GM12892 (cell line): ENCODE measurements at regions not wholly inside any gene's neighbourhood (a gene's known extent, or its start where the extent isn't known, plus 50 kb on each side); places are given as distances from the start of the nearest gene placed in this dataset.

Experiments used
- DNase-seq: peaks from one replicate; pipeline ENCODE4 v3.0.0; 2011; ENCODE audit not compliant: insufficient read length
- FAIRE-seq: peaks from 2 replicates; lab custom pipeline; 2011; peaks lifted over from hg19 to GRCh38; lab: Jason Lieb, UNC
- POLR2A ChIP-seq: IDR thresholded peaks from 2 replicates; pipeline ENCODE4 v1.6.1; 2011; ENCODE audit warnings: low read depth, low read length, control low read depth
- POLR2AphosphoS5 ChIP-seq: IDR thresholded peaks from 2 replicates; pipeline ENCODE4 v1.6.1; 2011; ENCODE audit warnings: low read depth, low read length, control low read depth
- TAF1 ChIP-seq: IDR thresholded peaks from 2 replicates; pipeline ENCODE4 v1.6.1; 2011; ENCODE audit warnings: low read depth, mild to moderate bottlenecking, control low read depth, low read length, borderline replicate concordance

DNA sequence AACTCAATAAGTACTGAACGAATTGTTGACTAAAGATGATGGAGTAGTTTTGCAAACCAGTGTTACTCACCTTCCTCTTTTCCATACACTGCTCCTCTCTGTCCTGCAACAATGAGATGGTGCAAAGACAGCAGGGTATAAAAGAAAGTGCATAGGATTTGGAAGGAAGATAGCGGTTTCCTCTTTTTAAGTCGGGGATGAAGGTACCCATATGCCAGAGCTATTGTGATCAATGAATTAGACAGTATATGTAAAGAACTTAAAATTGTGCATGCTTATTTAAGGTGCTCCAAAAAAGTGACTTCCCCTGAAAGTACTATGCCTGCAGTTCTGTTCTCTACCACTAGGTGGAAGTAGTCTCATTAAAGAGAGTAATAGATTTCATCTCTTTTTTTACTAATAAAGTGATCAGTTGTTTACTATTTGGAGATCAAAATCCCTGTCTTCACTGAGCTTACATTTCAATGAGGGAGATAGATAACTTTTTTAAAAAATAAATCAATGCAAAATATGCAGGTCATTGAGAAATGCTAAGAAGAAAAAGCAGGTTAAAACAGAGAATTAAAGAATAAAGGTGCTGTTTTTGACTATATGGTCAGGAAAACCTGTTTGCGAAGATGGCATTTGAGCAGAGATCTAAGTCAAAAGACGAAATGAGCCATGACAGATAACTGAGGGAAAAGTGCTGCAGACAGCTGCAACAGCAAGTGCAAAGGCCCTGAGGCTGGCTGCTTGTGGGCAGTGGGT, 339.7 kb upstream of the SLC14A2 start:
- FAIRE-seq (peak; percentile 60), DNase-seq (no peak)
- TF ChIP-seq POLR2AphosphoS5 (no peak), POLR2A (no peak), TAF1 (no peak)

DNA sequence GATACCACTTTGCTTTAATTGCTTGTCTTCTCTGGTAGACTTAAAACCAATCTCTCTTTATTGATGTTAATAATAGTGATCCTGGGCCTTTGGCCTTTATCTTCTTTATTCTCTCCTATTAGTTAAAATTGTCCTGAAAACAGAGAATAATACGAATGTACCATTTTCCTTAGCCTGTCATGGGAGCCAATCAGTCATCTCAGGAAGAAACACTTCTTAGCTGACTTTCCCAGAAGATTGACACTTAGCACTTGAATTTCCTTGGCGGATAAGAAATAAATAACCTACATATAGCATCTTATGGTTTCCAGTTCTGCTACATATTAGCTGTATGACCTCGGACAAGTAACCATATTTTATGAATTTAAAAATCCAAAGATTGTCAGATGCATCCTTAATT, 338.4 kb upstream of the SLC14A2 start:
- TF ChIP-seq POLR2AphosphoS5 (no peak), TAF1 (no peak), POLR2A (no peak)
- FAIRE-seq, result no peak
- no peak for DNase-seq

DNA sequence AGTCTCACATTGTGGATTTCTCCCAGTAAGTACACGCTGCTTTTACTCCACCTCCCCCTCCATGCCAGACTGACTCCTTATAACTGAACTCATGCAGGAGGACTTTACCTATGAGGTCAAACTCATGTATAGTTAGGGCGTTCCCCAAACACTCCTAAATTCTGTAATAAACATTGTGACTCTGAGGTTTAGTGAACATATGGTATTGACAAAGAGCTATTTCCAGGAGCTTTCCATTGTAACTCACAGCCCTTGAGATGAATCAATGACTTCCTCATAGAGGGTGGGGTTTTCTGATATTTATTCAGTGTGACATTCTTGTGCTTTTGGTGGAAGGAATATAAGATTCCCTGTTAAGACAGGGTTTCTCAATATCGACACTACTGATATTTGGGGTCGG, 337.4 kb upstream of the SLC14A2 start:
- DNase-seq (no peak), FAIRE-seq (no peak)
- TF ChIP-seq POLR2AphosphoS5 (no peak), TAF1 (no peak), POLR2A (no peak)

DNA sequence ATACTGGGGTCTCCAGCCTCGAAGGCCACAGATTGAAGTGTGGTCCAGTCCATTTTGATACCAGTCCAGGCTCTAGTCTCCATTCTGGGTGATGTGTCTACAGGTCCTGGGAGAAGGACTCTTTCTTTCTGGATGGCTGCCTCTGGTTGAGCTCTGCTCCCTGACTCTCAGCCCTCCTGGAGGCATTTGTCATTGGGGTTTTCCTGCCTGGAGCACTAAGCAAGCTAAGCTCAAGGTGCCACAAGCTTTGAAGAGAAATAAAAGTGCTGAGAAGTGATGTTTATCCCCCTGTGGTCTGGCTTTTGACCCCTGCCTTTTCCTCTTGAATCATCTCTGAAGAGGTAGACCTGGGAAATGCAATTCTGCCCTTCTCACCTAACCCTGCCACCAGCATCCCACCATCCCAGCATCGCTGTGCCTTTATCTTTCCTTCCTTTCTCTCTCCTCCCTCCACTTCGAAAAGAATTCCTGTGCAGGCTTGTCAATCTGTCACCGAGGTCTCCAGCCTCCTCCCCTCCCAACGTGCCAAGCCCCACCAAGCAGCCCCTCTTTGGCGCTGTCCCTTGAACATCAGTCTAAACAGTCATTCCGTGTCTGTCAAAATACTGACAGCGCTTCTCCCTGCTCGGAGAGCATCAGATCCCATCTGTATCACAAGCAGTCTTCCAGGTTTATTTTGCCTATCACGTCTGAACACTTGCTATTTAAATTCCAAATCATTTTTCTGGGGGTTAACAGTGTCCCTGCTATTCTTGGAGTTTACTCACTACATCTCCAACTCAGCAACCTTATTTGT, 334.6 kb upstream of the SLC14A2 start:
- no peak for DNase-seq
- TF ChIP-seq POLR2A (no peak), TAF1 (no peak), POLR2AphosphoS5 (no peak)
- FAIRE-seq, result no peak

DNA sequence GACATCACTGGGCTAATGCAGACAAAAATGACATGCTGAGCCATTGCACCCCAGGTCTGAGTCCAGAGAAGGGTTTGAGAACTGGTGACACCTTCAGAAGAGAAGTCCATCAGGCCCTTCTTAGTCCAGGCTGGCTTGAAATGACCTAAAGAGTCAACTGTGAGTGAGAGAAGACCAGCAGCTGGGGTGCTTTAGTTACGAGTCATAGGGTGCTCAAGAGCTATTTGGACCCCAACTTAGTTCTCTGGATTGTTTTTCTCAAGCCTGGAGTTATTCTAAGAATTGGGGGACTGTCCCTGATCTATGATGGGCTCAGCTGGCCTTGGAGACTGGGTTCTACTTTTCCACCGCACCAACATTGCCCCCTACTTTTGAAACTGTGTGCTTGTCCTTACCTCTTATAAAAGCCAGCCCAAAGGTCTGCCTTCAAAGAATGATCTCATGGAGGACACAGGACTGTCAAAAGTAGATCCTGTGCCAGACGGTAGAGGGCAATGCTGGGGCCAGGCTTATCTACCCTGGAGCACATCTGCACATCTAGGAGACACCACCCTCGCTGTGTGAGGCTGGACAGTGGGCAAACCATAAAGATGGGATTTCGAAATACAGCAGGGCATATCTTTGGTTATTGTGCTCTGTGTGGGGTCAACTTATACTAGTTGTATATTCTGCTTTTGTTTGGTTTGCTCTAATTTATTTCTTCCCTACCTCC, 333.0 kb upstream of the SLC14A2 start:
- TF ChIP-seq POLR2A, result no peak
- no peak for TF ChIP-seq TAF1
- TF ChIP-seq POLR2AphosphoS5, result no peak
- FAIRE-seq (no peak), DNase-seq (no peak)

DNA sequence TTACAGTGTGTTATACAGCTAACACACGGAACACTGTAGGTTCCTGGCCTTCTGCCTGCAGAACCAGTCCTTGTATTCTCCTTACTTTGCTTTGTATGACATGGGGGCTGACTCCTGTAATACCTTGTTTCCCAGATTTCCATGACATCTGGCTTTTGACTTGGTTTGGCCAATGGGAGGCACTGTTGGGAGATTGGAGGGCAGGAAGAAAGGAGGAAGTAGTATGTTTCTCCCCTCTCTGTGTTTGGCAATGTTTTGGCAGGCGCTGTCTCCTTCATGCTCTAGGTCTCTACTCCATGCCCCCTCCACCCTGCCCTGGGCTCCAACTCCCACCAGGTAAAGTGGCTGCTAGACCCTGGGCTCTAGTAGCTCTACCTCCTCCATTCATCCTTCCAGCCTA, 331.1 kb upstream of the SLC14A2 start:
- no peak for FAIRE-seq
- TF ChIP-seq POLR2AphosphoS5, result no peak
- TF ChIP-seq TAF1, result no peak
- TF ChIP-seq POLR2A, result no peak
- no peak for DNase-seq

DNA sequence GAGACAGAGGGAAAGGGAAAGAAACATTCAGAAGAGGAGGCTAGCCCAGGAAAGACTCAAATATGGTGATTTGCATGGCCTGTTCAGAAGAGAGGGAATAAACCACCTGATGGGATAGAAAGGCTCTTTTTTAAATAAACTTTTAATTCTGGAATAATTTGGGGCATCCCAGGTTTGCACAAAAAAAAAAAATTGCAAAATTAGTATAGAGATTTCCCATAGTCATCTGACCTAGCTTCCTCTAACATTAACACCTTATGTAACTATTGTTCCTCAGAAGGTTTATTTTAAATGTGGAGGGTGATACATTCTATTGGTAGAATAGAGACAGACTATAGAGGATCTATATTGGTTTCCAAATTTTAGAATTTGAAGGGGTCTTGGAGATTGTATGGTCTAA, 330.4 kb upstream of the SLC14A2 start:
- TF ChIP-seq TAF1 (no peak), POLR2A (no peak), POLR2AphosphoS5 (no peak)
- FAIRE-seq, result no peak
- DNase-seq, result no peak

DNA sequence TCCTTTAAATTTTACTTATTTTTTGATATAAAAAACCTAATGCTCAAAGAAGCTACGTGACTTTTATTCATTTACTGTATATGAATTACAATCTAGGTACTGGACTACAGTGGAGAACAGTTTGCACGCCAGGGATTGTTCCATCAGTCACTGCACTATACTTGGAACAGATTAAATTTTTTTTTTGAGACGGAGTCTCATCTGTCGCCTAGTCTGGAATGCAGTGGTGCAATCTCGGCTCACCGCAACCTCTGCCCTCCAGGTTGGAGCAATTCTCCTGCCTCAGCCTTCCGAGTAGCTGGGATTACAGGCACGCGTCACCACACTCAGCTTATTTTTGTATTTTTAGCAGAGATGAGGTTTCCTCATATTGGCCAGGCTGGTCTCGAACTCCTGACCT, 330.0 kb upstream of the SLC14A2 start:
- DNase-seq, result no peak
- TF ChIP-seq POLR2A, result no peak
- no peak for TF ChIP-seq POLR2AphosphoS5
- no peak for TF ChIP-seq TAF1
- FAIRE-seq, result no peak

DNA sequence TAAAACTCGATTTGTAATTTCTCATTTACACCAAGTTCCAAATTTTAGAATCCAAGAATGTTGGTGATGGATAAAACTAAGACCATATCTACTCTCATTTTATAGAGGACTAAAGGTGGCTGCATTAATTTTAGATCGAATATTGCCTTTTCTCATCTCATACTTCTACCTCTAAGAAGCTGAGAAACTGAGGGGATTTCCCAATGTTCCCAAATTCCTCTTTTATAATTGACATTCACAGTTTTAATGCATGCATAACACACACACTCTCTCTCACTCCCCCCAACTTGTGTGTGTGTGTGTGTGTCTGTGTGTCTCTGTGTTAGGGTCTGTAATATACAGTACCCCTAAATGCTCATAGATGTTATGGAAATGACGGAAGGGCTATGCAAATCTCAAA, 328.8 kb upstream of the SLC14A2 start:
- FAIRE-seq (no peak), DNase-seq (no peak)
- TF ChIP-seq TAF1 (no peak), POLR2AphosphoS5 (no peak), POLR2A (no peak)

DNA sequence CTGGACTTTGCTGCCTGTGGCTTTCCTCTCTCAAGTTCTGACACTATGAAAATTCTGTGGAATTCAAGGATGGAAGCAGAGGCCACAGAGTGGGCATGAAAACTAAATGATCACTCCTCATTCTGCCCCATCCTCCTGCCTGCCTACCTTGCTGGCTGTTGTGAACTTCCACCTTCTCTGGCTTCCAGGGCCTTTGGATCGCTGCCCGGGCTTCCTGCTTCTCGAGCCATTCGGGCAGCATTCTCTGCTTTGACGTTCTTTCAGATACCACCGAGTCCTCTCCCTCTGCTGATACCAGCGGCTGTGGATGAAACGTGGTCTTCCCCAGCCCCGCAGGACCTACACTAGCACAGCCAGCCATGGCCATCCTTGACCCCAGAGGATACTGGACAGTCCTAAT, 327.7 kb upstream of the SLC14A2 start:
- FAIRE-seq, result no peak
- TF ChIP-seq POLR2AphosphoS5, result no peak
- DNase-seq, result no peak

DNA sequence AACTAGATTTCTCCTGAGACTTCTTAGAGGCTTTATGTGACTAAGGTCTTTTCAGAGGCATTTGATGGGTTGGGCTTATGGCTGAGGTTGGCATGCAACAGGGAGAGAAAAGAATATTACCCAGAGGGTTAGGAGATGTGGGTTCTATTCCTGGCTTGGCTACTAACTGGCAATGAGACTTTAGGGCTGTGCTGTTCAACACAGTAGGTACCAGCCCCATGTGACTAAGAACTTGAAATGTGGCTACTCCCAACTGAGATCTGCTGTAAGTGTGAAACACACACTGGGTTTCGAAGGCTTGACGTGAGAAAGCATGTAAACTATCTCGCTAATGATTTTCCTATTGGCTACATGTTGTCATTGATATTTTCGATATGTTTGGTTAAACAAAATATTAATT, 324.9 kb upstream of the SLC14A2 start:
- FAIRE-seq (no peak), DNase-seq (no peak)
- no peak for TF ChIP-seq POLR2AphosphoS5
- no peak for TF ChIP-seq TAF1
- no peak for TF ChIP-seq POLR2A
